Ishikawa (cell line): ENCODE measurements at regions not wholly inside any gene's neighbourhood (a gene's known extent, or its start where the extent isn't known, plus 50 kb on each side); places are given as distances from the start of the nearest gene placed in this dataset.

ENCODE experiments used
- CEBPB ChIP-seq: IDR thresholded peaks from 2 replicates; pipeline ENCODE4 v1.6.1; 2012
- CREB1 ChIP-seq: IDR thresholded peaks from 2 replicates; pipeline ENCODE4 v1.6.1; 2012; ENCODE audit warnings: low read depth
- EGR1 ChIP-seq: IDR thresholded peaks from 2 replicates; pipeline ENCODE4 v1.6.1; 2012
- EP300 ChIP-seq: IDR thresholded peaks from 2 replicates; pipeline ENCODE4 v1.6.1; 2012; ENCODE audit warnings: borderline replicate concordance
- FOXM1 ChIP-seq: IDR thresholded peaks from 2 replicates; pipeline ENCODE4 v1.6.1; 2012; ENCODE audit warnings: low read depth, borderline replicate concordance
- NFIC ChIP-seq: IDR thresholded peaks from 2 replicates; pipeline ENCODE4 v1.6.1; 2012
- RAD21 ChIP-seq: IDR thresholded peaks from 2 replicates; pipeline ENCODE4 v1.6.1; 2012; ENCODE audit warnings: low read depth
- TAF1 ChIP-seq: IDR thresholded peaks from 2 replicates; pipeline ENCODE4 v1.6.1; 2012; ENCODE audit warnings: low read depth, mild to moderate bottlenecking
- TCF12 ChIP-seq: IDR thresholded peaks from 2 replicates; pipeline ENCODE4 v1.6.1; 2012; ENCODE audit warnings: low read depth
- TEAD4 ChIP-seq: IDR thresholded peaks from 2 replicates; pipeline ENCODE4 v1.6.1; 2012
- YY1 ChIP-seq: IDR thresholded peaks from 2 replicates; pipeline ENCODE4 v1.6.1; 2012; ENCODE audit warnings: low read depth
- ZBTB7A ChIP-seq: IDR thresholded peaks from 2 replicates; pipeline ENCODE4 v1.6.1; 2012; ENCODE audit warnings: low read depth
- TF ChIP-seq, protein P1 (sequence below): IDR thresholded peaks from 2 replicates; pipeline ENCODE4 v1.6.1; 2012
- TF ChIP-seq, protein P2 (sequence below): IDR thresholded peaks from 2 replicates; pipeline ENCODE4 v1.6.1; 2012
- TF ChIP-seq, protein P3 (sequence below): IDR thresholded peaks from 2 replicates; pipeline ENCODE4 v1.6.1; 2012; ENCODE audit warnings: low read depth, mild to moderate bottlenecking

DNA sequence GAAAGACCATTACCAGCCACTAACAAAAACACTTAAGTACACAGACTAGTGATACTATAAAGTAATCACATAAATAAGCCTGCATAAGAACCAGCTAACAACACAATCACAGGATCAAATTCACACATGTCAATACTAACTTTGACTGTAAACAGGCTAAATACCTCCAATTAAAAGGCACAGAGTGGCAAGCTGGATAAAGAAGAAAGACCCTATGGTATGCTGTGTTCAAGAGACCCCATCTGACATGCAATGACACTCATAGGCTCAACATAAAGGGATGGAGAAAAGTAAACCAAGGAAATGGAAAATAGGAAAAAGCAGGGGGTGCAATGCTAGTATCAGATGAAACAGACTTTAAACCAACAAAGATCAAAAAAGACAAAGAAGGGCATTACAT is 631.8 kb upstream of the NOX3 start:
- TF ChIP-seq EP300 (no peak), CREB1 (no peak), TEAD4 (no peak), RAD21 (no peak), FOXM1 (no peak), EGR1 (no peak), ZBTB7A (no peak)
- TF ChIP-seq, protein P1, sequence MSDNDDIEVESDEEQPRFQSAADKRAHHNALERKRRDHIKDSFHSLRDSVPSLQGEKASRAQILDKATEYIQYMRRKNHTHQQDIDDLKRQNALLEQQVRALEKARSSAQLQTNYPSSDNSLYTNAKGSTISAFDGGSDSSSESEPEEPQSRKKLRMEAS: no peak
- TF ChIP-seq, protein P2, sequence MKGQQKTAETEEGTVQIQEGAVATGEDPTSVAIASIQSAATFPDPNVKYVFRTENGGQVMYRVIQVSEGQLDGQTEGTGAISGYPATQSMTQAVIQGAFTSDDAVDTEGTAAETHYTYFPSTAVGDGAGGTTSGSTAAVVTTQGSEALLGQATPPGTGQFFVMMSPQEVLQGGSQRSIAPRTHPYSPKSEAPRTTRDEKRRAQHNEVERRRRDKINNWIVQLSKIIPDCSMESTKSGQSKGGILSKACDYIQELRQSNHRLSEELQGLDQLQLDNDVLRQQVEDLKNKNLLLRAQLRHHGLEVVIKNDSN: no peak

DNA sequence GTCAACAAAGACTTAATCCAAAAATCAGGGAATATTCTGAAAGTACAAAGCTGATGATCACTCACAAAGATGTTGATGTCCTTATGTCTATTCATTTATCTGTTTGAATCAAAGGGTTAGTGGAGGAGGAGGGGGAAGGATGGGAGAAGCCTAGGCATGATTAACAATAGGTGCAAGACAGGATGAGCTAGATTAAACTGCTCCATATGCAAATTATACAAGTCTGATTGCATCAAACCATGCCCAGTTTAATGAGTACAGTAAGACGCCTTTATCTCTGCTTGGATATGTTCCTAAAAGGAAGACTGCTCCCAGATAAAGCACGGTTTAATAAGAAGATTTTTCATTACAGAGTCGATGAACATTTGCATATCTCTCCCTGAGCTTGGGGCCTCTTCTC is 626.4 kb upstream of the NOX3 start:
- TF ChIP-seq TEAD4 (no peak), TAF1 (no peak), EP300 (no peak), CREB1 (no peak), EGR1 (no peak), YY1 (no peak), FOXM1 (no peak), NFIC (no peak), CEBPB (no peak), RAD21 (no peak), TCF12 (no peak), ZBTB7A (no peak)
- TF ChIP-seq, protein P3, sequence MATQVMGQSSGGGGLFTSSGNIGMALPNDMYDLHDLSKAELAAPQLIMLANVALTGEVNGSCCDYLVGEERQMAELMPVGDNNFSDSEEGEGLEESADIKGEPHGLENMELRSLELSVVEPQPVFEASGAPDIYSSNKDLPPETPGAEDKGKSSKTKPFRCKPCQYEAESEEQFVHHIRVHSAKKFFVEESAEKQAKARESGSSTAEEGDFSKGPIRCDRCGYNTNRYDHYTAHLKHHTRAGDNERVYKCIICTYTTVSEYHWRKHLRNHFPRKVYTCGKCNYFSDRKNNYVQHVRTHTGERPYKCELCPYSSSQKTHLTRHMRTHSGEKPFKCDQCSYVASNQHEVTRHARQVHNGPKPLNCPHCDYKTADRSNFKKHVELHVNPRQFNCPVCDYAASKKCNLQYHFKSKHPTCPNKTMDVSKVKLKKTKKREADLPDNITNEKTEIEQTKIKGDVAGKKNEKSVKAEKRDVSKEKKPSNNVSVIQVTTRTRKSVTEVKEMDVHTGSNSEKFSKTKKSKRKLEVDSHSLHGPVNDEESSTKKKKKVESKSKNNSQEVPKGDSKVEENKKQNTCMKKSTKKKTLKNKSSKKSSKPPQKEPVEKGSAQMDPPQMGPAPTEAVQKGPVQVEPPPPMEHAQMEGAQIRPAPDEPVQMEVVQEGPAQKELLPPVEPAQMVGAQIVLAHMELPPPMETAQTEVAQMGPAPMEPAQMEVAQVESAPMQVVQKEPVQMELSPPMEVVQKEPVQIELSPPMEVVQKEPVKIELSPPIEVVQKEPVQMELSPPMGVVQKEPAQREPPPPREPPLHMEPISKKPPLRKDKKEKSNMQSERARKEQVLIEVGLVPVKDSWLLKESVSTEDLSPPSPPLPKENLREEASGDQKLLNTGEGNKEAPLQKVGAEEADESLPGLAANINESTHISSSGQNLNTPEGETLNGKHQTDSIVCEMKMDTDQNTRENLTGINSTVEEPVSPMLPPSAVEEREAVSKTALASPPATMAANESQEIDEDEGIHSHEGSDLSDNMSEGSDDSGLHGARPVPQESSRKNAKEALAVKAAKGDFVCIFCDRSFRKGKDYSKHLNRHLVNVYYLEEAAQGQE: no peak
- TF ChIP-seq, protein P2: no peak
- TF ChIP-seq, protein P1: no peak

DNA sequence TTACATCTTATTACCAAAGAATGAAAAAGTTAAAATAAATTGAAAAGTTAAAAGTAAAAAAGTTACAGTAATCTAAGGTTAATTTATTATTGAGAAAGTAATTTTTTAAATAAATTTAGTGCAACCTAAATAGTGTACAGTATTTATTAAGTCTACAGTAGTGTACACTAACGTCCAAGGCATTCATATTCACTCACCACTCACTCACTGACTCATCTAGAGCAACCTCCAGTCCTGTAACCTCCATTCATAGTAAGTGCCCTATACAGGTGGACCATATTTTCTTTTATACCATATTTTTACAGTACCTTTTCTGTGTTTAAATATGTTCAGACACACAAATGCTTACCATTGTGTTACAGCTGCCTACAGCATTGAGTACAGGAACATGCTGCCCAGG is 624.7 kb upstream of the NOX3 start:
- TF ChIP-seq, protein P1: no peak
- TF ChIP-seq RAD21: no peak
- no peak for TF ChIP-seq CEBPB
- TF ChIP-seq, protein P3: no peak
- TF ChIP-seq EGR1: no peak
- TF ChIP-seq TEAD4: no peak
- TF ChIP-seq, protein P2: no peak
- TF ChIP-seq NFIC: no peak
- TF ChIP-seq TAF1: no peak
- TF ChIP-seq ZBTB7A: no peak
- no peak for TF ChIP-seq YY1
- TF ChIP-seq EP300: no peak
- no peak for TF ChIP-seq CREB1
- no peak for TF ChIP-seq TCF12
- TF ChIP-seq FOXM1: no peak

DNA sequence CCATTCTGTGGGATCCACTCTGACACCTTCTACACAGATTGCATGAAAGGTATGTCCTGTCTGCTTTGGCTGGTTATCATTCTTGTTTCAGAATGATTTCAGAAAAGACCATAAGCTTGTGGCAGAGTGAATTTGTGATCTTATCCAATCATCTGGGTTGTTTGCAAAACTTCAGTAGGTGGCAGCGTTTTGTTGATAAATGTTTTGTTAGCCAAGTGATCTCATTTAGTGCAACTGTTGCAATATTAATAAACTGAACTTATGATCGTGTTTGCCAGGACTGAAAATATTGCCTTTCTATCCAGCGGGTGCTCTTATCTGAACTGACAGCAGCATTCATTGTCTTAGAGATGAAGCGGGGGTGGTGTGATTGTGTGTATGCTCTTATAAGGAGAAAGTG is 613.2 kb upstream of the NOX3 start:
- TF ChIP-seq TEAD4 (no peak), FOXM1 (no peak), EGR1 (no peak), RAD21 (no peak), TCF12 (no peak), EP300 (no peak), YY1 (no peak)
- TF ChIP-seq, protein P3: no peak

DNA sequence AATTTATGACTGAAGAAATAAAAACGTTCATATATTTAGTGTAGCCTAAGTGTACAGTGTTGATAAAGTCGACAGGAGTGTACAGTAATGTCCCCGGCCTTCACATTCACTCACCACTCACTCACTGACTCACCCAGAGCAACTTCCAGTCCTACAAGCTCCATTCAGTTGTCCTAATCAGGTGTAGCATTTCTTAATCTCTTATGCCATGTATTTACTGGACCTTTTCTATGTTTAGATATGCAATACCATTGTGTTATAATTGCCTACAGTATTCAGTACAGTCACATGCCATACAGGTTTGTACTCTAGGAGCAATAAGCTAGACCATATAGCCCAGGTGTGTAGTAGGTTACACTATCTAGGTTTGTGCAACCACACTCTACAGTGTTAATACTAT is 610.2 kb upstream of the NOX3 start:
- TF ChIP-seq, protein P2: no peak
- TF ChIP-seq CEBPB: no peak
- TF ChIP-seq TCF12: no peak
- no peak for TF ChIP-seq CREB1
- TF ChIP-seq YY1: no peak
- TF ChIP-seq, protein P3: no peak
- no peak for TF ChIP-seq ZBTB7A
- TF ChIP-seq TEAD4: no peak
- TF ChIP-seq NFIC: no peak
- TF ChIP-seq EP300: no peak
- no peak for TF ChIP-seq TAF1
- TF ChIP-seq, protein P1: no peak
- TF ChIP-seq EGR1: no peak
- no peak for TF ChIP-seq RAD21
- no peak for TF ChIP-seq FOXM1
